Renal cortical epithelial cell (primary cell): ENCODE measurements at regions not wholly inside any gene's neighbourhood (a gene's known extent, or its start where the extent isn't known, plus 50 kb on each side); places are given as distances from the start of the nearest gene placed in this dataset.

Source experiments
- DNase-seq: peaks from one replicate; pipeline ENCODE4 v3.0.0-alpha.2; 2011; ENCODE audit warnings: low read depth

DNA sequence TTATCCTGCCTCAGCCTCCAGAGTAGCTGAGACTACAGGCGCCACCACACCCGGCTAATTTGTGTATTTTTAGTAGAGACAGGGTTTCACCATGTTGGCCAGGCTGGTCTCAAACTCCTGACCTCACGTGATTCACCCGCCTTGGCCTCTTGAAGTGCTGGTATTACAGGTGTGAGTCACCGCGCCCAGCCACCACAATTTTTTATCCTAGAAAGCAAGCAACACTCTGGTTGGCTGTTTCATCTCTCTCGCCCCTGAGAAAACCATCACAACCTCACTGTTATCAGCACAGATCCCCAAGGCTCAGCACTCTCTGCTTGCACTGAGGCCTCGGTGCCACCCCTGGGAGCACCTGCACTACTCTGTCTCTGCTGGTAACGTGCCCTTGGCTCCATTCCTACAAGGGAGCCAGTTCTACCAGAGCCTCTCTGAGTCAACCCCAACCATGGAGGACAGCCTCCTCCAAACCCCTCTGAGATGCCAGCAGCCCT, 134.8 kb upstream of the AGAP1 start:
- DNase-seq = peak; percentile 58

DNA sequence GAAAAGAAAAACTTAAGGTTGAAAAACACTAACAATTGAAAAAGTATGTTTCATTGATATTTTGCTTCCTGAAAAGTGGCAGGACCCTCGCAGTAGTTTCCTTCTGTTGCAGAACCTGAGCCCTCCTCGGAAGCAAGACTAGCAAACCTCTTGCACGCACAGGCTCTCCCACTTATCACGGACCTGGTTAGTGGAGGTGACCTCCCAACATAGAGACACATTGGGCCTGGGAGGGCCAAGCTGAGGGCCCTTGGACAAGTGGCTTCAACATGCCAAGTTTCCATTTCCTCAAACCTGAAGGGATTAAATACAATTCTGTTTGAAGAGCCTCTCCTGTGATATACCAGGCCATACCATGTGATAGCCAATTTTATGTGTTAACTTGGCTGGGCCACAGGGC, 133.4 kb upstream of the AGAP1 start:
- no peak for DNase-seq

DNA sequence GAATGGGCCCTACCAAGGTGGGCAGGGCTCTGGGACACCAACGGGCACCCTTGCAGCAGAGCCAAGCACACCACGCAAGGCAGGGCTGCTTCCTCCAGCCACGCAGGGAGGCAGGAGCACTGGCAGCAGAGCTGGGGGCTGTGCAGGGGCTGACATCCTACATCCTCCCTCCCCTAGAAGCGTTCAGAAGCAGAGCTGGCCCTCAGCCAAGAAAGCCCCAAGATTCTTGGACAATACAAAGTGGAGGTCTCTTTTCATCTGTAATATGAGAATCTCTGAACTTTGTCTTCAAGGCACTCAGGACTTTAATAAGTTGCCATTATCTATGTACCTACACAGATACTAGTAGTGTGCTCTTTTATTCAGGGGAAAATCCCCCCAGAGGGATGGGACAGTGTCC, 128.1 kb upstream of the AGAP1 start:
- DNase-seq = no peak

DNA sequence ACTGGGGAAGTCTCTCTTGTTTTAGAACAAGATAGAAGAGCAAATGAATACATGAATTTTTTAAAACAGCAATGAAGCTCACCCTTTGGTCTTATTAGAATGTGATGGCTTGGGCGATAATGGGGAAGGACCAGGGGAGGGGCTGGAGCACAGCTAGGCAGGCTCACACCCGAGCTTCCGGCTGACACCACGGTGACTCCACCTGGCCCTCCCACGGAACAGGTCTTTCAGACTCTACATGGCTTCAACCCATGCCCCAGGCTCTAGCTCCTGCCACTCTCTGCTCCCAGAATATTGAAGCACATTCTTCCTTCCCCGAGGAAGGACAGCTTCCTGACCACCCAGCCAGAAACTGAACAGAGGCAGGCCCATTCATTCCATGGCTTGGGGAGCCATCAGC, 127.5 kb upstream of the AGAP1 start:
- no peak for DNase-seq

DNA sequence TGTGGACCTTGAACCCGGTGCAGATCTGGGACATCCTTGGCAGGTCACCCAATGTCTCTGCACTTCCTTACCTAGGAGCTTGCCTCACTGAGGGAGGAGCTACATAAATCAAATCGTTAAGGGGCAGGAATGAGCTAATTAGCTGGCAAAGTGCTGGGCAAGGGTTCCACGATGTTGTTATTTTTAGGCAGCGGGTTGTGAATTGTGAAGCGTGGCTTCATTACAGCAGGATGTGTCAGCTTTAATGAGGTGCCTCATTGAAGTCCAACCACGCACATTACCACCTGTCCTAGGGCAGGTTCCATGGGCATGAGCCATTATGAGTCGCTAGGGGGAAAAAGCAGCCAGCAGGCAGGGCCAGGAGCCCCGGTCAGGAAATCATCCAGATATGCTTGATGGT, 127.0 kb upstream of the AGAP1 start:
- DNase-seq = peak; percentile 65

DNA sequence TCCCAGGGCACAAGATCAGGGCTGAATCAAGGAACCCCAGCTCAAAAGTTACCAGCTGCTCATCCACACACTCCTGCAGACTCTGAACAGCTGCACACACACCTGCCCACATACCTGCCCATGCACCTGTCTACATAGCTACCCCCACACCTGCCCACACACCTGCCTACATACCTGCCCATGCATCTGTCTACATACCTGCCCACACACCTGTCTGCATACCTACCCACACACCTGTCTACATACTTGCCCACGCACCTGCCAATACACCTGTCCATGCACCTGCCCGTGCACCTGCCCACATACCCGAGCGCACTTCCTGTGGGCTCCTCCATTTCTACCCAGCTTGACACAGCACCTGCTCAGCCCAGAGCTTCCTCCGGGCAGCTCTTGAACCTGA, 122.8 kb upstream of the AGAP1 start:
- DNase-seq = no peak

DNA sequence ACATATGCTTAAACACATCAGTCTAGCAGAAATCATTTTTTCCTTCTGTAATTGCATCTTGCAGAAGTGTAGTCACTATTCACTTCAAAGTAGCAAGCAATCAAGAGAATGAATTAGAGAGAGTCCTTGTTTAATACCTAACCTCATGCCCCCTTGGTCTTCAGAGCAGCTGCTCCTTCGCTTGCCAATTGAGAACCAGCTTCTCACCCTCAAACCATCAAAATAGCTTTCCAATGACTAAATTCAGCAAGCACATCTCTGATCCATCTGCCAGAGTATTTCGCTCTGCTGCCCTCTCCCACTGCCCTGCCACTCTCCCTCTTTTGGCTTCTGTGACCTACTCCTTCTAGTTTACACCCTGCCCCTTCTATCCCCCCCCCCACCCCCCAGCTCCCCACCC, 120.7 kb upstream of the AGAP1 start:
- peak; percentile 60 for DNase-seq

DNA sequence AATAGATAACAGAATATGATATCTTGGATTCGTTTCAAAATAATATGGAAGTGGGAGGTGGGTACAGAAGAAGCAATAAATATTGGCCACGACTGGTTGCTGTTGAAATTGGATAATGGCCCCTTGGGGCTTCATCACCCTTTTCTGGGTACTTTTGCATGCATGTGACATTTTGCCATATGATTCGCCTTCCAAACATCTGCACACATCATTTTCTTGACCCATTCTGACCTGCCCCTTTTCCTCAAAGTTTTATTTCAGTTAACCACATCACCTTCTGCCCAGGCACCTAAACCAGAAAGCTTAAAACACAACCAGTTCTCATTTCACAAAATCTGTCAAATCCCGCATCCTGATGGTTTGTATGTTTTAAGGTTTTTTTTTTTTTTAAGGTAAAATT, 116.7 kb upstream of the AGAP1 start:
- peak; percentile 4 for DNase-seq

DNA sequence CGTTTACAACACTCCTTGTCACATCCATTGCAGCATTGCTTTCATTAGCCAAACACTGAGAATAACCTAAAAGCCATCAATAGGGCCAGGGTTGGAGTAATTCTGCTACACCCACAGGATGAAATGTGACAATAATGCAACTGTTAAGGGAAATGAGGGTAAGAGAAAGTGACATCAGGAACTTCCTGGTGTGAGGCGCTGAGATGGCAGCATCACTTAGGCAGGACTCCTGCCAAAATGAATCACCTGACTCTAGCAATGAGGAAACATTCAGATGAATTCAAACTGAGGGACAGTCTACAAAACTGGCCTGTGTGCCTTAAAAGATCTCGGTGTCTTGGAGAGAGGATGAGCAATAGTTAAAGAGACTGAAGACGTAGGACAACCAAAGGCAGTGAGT, 115.6 kb upstream of the AGAP1 start:
- DNase-seq = peak; percentile 57

DNA sequence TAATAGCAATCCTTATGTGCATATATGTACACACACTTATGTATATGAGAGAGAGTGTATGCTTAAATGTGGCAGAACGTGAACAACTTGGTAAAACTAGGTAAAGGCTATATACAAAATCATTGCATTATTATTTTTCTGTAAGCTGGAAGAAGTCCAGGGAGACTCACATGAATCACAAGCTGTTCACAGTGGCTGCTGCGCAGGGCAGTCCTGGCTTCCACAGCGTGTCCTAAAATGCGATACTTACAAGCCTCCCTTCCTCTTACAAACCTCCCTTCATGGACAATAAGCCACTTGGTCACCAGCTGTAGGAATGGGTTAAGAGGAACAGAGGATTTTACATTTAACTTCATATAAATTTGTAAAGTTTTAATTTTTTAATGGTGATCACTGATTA, 114.9 kb upstream of the AGAP1 start:
- no peak for DNase-seq

DNA sequence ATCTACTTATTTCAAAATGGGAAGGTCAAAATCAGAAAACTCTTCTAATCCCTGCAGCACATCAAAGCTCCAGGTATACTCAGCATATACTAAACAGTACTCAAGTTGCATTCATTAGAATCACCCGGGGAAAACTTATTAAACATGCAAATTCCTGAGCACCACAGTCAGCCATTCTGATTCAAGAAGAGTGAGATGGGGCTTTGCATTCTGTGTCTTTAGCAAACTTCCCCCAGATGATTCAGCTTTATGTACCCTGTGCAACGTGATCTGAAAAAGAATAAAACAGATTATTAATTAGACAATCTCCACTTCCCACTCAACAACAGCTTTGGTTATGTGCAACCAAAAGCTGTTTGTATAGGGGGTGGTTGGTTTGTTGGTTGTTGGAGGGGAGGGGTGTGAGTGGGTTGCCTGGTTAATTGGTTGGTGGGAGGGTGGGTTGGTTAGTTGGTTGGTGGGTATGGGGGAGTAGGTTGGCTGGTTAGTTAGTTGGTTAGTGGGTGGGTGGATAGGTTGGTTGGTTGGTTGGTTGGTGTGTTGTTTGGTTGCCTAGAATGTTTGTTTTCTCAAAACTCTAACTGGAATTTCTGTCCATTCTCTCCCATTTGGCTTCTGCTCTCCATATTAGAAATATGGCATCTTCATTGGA, 112.5 kb upstream of the AGAP1 start:
- DNase-seq = peak; percentile 59

DNA sequence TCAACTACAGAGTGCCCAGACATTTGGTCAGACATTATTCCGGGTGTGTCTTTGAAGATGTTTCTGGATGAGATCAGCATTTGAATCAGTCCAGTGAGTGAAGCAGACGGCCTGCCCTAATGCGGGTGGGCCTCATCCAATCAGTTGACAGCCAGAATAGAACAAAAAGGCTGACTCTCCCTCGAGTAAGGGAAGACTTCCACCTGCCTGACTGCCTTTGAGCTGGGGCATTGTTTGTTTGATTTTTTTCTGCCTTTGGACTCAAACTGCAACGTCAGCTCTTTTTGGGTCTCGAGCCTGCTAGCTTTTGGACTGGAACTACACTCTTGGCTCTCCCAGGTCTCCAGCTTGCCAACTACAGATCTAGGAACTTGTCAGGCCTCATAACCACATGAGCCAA, 111.7 kb upstream of the AGAP1 start:
- DNase-seq = no peak

DNA sequence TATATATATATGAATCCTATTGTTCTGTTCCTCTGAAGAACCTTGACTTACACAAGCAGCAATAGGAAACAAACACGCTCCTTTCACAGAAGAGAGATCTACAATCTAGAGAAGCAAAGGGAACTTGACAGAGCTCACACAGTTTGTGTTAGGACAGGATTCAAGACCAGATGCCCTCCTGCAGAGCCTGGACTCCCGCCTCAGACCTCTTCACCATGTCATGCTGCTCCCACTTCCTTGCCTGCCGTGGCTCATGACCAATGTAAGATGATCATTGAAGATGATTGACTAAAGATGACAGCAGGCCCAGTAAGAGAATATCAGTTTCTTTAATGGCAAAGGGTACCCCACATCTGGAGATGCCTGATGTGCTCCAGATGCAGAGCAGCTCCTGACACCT, 111.2 kb upstream of the AGAP1 start:
- DNase-seq = no peak

DNA sequence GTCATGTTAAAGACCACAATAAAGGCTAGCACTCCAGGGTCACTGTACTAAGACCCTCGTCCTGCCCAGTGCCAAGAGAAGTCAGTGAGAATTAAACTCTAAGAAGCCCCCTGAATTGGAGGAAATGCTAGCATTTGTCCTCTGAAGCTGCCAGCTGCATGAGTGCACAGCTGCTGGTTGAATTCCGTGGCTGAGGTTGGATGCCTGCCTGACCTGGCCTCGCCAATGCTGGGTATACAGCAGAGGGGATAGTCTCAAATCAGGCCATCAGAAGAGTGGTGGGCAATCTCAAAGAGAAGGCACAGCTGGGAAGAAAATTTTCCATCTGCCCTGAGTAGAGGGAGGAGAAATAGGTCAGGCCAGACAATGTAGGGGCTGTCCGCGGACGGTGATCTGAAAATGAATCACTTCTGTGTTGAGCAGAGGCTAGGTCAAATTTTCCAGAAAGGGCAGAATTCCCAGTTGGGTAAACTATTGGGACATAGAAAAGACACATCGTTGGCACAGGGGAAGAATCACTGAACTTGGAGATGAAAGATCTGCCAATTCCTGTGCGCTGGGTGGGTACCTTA, 110.5 kb upstream of the AGAP1 start:
- no peak for DNase-seq

DNA sequence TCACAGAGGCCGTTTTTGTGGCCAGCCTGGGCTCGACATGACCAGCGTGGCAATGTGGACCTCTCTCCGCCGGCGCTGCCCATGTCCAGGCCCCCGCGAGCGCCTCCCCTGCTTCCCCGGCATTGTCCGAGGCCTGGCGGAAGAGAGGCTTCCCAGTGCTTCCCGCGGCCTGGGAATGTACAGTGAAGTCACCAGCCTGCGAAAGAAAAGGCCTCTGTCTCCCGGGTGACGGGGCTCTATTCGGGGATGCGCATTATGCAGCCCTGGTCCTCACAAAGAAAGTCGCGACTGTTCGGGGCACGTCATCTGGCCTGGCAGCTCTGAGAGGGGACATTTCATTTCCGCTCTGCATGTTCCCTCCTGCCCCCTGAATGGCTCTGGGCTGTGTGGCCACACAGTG, 109.2 kb upstream of the AGAP1 start:
- no peak for DNase-seq

DNA sequence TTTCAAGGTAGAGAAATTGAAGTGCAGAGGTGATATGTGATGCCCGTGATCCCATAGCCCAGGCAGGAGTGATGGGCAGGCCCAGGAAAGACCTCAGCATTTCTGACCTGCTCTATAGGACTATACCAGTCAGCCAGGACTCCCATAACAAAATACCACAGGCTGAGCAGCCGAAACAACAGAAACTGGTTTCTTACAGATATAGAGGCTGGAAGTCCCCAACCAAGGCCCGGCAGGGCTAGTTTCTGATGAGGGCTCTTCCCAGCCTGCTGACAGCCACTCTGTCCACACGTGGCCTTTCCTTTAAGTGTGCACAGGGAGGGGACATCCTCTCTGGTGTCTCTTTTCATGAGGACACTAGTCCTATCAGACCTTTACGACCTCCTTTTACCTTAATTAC, 104.2 kb upstream of the AGAP1 start:
- DNase-seq = no peak

DNA sequence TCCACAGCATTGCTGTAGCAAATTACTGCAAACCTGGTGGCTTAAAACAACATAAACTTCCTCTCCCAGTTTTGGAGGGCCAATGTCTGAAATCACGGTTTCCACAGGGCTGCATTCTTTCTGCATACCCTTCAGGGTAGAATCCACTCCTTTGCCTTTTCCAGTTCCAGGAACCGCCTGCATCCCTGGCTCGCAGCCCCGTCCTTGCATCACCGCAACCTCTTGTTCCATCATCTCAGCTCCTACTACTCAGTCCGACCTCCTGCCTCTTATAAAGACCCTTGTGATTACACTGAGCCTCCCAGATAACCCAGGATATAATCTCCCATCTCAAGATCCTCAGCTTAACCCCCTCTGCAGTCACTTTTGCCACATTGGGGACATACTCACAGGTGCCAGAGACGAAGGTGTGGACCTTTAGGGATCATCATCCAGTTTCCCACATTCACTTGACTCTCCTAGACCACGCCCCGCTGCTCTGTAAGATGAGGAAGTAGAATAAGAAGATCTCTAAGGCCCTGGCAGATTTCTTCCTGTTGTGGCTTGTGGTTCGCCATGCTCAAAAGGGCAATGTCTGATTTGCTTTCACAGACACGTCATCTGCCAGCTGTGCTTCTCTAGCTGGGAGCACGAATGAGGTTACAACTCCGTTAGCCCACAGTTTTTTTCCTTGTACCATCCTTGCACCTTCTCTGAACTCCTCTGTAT, 103.6 kb upstream of the AGAP1 start:
- peak; percentile 18 for DNase-seq

DNA sequence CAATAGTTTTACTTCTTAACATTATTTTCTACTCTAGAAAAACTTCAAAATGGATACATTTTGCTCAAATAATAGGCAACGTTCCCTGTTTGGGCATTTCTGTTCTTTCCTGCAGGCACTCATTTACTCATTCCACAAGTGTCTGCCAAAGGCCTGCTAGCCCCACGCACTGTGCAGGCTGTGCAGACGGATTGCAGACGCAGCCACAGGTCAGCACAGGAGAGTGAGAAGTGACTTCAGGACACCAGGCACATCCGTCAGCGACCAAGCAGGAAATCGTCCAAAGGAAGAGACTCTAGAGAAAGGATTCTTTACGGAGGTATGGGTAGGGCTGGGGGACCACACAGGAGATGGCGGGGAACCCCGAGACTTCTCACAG, 103.0 kb upstream of the AGAP1 start:
- no peak for DNase-seq

DNA sequence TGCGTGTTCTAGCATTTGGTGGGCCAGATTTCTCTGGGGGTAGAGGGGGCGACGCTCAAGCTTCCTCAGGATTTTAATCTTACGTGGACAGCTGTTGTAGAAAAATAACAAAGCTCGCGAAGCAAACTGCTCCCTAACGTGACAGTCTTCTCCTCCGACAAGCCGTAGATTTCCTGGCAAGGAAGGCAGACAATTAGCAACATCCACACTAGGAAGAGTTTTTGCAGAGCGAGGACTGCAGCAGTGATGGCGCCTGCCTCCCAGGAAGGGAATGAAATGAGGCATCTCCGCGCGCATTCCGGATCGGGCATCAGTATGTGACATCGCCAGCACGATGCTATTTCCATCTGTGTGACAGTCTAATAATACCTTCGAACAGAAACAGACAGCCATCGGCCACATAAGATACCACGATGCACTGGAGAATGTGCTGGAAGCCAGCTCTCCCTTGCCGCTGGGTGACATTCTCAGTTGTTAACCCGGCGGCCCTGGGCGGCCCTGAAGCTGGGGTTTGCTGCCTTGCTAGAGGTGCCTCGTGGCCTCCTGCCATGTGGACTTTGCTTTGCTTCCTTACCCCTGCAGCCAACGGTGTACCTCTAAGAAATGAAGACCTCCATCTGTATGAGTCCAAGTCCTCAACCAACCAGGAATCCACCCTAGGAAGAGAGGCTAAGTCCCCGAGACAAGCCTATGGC, 101.8 kb upstream of the AGAP1 start:
- no peak for DNase-seq

DNA sequence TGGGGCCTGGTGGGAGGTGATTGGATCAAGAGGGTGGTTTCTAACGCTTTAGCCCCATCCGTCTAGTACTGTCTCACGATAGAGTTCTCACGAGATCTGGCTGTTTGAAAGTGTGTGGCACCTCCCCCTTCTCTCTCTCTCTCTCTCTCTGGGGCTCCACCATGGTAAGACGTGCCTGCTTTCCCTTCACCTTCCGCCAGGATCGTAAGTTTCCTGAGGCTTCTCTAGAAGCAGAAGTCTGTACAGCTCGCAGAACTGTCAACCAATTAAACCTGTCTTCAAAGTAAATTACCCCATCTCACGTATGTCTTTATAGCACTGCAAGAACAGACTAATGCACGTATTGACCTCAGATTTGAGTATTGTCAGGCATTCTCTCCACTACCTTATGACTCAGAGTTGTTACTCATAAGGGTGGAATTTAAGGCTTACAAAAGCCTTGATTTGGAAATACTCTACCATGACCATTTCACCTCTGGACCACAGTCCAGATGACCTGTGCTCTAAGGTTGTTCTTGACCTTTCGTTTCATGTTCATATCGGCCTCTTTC, 99.5 kb upstream of the AGAP1 start:
- DNase-seq = peak; percentile 98

DNA sequence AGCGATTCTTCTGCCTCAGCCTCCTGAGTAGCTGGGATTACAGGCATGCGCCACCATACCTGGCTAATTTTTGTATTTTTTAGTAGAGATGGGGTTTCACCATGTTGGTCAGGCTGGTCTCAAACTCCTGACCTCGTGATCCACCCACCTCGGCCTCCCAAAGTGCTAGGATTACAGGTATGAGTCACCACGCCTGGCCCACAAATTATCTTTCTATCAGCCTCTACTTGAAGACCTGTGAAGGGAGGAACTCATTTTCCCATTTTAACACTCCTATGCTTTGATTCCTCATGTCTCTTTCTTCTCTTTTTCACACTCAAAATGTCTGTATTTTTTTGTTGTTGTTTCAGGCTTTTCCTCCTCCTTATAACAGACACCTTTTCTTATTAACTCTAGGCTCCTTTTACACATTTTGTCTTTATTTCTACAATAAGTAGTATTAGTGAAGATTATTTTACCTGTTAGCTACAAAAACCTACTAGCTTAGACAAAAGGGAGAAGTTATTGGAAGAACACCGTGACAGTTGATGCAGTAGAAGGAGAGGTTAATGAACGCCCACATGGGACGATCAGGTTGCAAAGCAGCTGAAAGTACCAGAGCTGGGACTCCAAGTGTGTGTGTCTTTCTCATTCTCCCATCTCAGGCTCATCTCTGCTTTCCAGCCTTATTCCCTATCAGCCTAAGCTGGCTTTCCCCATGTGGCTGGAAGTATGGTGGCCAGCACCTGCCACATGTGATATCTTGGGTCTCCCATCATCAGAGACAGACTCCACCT, 97.6 kb upstream of the AGAP1 start:
- DNase-seq = no peak

DNA sequence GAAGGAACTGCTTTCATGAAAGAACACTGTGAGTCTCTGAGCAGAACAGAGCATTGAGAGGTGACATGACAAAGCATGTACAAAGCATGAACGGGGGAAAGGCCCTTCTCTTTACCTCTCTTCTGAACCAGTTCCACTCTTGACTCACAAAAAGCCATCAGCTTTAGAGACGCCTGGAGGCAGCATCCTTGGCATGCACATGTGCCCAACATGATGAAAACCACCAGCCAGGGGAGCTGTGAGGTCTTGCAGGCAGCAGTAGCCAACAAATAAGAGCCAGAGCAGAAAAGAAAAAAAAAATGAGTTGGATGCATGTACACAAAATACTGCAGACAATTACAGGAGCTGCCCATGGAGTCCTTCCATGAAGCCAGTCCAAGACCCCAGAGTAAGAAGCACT, 95.5 kb upstream of the AGAP1 start:
- DNase-seq = no peak
